Sigmoid colon (tissue), 4 donors: ENCODE measurements at regions not wholly inside any gene's neighbourhood (a gene's known extent, or its start where the extent isn't known, plus 50 kb on each side); places are given as distances from the start of the nearest gene placed in this dataset.

Experiments
- EP300 ChIP-seq, 4 donors: sonication (generic); formaldehyde crosslinking; IDR thresholded peaks; one replicate each; pipeline ENCODE4 v1.6.1; 2017; ENCODE audit warnings: antibody characterized with exemption in 4 of 4
- POLR2A ChIP-seq, 2 donors: fragments of 450-650 bp; IDR thresholded peaks; one replicate each; pipeline ENCODE4 v1.6.1; 2016; ENCODE audit warnings: antibody characterized with exemption in 2 of 2, mild to moderate bottlenecking in 2 of 2, moderate library complexity in 2 of 2
- TF ChIP-seq, protein P1 (sequence below), 4 experiments: fragments of 450-650 bp in 3 of 4; fragments of 200-600 bp in 1 of 4; IDR thresholded peaks; one replicate each; pipeline ENCODE4 v1.5.1; 2016 to 2019; ENCODE audit warnings: antibody characterized with exemption in 4 of 4, mild to moderate bottlenecking in 3 of 4, moderate library complexity in 2 of 4

- TF ChIP-seq, protein P1, sequence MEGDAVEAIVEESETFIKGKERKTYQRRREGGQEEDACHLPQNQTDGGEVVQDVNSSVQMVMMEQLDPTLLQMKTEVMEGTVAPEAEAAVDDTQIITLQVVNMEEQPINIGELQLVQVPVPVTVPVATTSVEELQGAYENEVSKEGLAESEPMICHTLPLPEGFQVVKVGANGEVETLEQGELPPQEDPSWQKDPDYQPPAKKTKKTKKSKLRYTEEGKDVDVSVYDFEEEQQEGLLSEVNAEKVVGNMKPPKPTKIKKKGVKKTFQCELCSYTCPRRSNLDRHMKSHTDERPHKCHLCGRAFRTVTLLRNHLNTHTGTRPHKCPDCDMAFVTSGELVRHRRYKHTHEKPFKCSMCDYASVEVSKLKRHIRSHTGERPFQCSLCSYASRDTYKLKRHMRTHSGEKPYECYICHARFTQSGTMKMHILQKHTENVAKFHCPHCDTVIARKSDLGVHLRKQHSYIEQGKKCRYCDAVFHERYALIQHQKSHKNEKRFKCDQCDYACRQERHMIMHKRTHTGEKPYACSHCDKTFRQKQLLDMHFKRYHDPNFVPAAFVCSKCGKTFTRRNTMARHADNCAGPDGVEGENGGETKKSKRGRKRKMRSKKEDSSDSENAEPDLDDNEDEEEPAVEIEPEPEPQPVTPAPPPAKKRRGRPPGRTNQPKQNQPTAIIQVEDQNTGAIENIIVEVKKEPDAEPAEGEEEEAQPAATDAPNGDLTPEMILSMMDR (IDR thresholded peaks at IDR 0.05), result no peak
- TF ChIP-seq POLR2A (IDR thresholded peaks at IDR 0.05) (no peak), EP300 (IDR thresholded peaks at IDR 0.05) (no peak)
These were observed 138.3 kb upstream of the SHB start for GRCh38 chr9:38207247-38207778.
